Amniotic stem cell (primary cell): ENCODE measurements at regions not wholly inside any gene's neighbourhood (a gene's known extent, or its start where the extent isn't known, plus 50 kb on each side); places are given as distances from the start of the nearest gene placed in this dataset.
"Not testable (repeated sequence)": the region's sequence is repeated elsewhere in the genome, so short reads cannot be mapped to it uniquely, and the experiment has no call there.

Source experiments
- DNase-seq: peaks from one replicate; lab custom pipeline; 2025; lab: John Stamatoyannopoulos, UW

DNA sequence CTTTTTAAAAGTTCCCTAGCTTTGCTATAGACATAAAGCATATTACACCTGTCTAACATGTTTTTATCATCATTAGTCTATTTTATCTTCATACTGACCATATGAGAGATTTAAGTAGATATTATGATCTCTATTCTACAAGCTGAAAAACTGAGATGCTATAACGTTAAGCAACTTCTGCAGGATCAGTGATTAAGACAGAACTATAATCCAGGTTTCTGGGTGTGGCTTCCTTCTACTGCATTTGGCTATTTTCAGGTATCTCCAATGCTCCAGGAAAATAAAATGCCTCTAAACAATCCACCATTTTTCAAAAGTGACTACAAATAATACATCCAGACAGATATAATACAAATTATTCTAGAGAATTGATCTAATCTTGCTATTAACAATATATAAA, 53.4 kb downstream of the RGS2 start:
- no peak for DNase-seq

DNA sequence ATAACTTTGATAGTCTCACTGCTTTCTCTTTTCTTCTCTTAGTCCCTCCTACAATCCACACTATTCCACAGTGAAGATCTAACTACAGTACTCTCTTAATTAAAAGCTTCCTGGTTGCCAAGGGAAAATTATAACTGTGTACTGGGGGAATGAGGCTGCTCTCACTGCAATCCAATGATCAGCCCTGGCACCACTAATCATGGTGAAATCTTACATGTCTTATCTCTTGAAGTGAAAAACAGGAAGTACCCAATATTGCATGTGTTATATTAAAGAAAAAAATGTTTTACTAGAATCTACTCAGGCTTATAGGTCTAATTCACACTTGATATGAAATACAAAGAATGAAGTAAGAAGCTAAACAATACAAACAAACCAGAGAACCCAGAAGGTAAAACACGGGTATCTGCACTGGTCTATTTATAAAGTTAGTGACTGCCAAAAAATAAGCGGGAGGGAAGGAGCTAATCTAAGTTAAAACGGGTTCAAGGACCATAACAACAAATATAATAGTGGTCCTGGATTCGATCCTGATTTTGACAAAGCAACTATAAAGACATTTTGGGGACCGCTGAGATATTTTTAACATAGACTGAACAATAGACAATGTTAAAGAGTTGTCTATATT, 57.5 kb downstream of the RGS2 start:
- DNase-seq, result no peak

DNA sequence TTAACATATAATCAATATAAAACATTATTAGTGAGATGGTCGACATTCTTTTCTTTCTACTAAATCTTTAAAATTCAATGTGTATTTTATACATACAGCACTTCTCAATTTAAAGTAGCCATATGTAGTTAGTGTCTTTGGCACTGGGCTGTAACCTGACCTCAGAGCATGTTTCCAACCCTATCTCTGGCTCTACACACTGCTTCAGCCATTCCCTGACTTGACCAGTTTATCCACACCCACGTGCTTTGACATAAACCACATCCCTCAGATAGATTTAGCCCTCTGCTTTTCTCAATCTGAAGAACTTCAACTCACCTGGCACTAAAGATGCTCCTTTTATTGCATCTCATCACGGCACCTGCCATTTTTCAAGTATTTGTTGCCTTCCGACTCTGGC, 58.3 kb downstream of the RGS2 start:
- DNase-seq, result no peak

DNA sequence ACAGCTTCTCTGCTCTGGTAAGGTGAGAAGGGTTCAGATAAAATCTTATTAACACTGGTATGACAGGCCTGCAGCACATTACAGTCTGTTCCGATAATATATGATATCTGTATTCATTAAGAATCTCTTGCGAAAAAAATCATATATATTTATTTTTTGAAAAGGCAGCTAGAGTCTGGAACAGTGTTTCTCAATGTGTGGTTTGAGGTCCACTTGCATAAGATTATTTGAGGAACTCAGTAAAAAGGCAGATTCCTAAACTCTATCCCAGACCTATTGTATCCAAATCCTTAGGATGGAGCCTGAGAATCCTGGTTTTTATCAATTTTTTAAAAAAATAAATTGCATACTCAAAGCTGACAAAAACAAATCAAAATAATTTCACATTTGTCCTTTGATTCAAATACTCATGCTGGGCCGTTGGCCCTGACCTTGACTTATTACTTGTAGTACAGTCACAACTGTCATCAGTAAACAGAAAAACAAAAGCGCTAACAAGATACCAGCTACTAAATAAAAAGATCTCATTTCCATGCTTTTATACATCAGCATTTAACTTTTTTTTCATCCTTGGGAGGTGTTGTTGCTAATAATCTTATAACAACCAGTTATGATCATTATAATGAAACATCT, 60.6 kb downstream of the RGS2 start:
- DNase-seq, result no peak

- no peak for DNase-seq
Measured at GRCh38 chr1:192872010-192872409, 63.2 kb downstream of the RGS2 start.

- no peak for DNase-seq
Measured at GRCh38 chr1:192873836-192874235, 65.0 kb downstream of the RGS2 start.

DNA sequence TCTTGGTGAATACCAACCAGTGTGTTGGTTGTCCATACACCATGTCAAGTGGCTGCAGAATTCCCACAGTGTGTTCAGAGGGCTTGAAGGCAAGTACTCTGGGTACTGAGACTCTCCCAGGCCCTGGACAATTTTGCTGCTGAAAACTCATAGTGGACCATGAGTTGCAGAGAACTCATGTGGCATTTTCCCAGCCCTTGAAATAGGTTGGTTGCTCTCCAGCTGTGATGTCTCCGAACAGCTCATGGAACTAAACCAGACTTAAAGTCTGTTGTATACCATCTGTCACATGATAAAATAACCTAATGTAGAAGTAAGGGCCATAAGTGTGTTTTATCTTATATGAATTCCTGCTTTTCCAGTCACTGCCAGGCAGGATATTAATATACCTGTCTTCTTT, 67.8 kb downstream of the RGS2 start:
- DNase-seq, result no peak

DNA sequence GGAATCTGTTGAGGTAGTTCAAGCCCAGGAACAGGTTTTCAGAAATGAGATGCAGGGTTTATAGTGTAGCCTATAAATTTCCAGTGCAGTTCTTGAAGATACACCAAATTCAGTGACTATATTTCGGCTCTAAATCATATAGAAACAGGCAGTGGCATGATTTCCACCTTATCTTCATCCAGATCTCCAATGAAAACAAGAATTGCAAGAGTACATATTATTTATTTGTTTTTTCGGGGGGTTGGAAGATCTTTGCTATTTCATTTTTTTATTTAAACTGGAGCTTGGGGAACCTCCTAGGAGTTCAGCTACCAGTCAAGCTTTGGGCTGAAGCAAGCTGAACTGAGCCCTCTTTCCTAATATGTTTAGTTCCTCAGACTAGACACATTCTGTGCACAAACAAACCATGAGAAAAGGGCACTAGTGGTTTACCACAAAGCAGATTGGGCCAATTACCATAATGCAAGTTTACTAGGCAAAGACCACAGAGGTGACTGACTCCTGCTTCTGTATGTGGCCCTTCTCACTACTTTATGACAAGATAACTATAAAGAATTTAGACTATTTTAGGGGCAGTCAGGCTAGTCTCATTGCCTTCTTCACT, 68.5 kb downstream of the RGS2 start:
- DNase-seq, result no peak

DNA sequence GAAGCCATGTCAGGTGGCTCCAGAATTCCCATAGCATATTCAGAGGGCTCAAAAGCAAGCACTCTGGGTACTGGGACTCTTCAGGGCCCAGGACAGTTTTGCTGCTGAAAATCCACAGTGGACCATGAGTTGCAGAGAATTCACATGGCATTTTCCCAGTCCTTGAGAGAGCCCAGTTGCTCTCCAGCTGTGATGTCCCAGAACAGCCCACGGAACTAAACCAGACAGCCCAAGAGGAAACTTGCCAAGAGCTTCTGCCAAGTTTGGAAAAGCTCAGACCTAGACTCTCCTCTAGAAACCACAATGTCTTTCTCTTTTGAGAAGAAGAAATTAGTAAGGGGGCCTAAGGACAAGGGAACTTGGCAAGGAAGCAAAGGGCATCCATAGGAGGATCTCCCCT, 69.4 kb downstream of the RGS2 start:
- DNase-seq, result no peak

- no peak for DNase-seq
Measured at GRCh38 chr1:192879406-192879805, 70.6 kb downstream of the RGS2 start.

- no peak for DNase-seq
Measured at GRCh38 chr1:192880231-192880630, 71.4 kb downstream of the RGS2 start.

- DNase-seq, result no peak
Measured at GRCh38 chr1:192884241-192884640, 75.4 kb downstream of the RGS2 start.

- not testable (repeated sequence) for DNase-seq
Measured at GRCh38 chr1:192885387-192885786, 76.5 kb downstream of the RGS2 start.

GRCh38 chr1:192887426-192887825, 78.6 kb downstream of the RGS2 start:
- DNase-seq, result no peak

DNA sequence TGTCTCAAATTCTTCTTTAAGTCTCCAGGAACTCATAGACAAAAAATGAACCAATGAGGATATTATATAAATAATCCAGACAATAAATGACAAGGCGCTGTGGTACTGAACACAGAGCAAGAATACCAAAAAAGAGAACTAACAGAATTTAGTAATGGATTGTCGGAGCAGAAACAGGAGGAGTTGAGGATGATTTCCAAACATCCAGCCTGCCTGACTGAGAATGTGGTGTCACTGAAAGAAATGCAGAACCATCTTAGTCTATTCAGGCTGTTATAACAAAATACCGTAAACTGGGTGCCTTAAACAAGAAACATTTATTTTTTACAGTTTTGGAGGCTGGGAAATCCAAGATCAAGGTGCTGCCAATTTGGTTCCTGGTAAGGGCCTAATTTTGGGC, 79.7 kb downstream of the RGS2 start:
- no peak for DNase-seq

DNA sequence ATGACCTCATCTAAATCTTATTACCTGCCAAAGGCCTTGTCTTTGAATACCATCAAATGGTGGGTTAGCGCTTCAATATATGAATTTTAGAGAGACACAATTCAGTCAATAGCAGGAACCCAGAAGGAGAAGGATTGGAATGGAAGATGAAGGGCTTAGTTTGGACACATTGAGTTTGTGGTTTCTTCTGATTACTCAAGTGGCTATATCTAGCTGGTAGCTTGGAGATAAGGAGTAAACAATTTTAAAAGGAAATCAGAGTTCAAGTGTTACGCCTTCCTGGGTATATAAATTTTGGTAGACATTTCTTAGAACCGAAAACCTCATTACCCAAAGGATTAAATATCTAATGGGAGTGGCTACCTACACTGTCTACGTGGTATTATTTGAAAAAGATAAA, 80.2 kb downstream of the RGS2 start:
- DNase-seq, result no peak

- no peak for DNase-seq
Measured at GRCh38 chr1:192890134-192890533, 81.3 kb downstream of the RGS2 start.

DNA sequence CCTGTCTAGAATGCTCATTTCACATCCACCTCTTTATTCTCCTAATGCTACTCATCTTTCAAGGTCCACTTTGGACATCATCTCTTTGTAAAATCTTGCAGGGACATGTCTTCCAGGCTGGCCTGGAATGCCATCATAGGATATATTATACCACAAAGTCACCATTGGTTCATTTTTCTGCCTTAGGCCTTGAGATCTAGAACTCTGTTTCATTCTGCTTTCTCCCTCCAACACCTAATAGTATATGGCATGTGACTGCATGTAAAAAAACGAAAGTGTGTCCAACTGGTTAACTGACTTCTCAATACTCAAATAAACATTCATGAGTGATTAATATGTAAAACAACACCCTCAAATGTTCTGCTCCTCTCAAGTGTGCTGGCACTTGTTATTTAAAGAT, 84.1 kb downstream of the RGS2 start:
- no peak for DNase-seq

GRCh38 chr1:192895487-192895886, 86.6 kb downstream of the RGS2 start:
- DNase-seq, result not testable (repeated sequence)

- no peak for DNase-seq
Measured at GRCh38 chr1:192896376-192896775, 87.5 kb downstream of the RGS2 start.

GRCh38 chr1:192901500-192901899, 92.7 kb downstream of the RGS2 start:
- DNase-seq, result no peak

DNA sequence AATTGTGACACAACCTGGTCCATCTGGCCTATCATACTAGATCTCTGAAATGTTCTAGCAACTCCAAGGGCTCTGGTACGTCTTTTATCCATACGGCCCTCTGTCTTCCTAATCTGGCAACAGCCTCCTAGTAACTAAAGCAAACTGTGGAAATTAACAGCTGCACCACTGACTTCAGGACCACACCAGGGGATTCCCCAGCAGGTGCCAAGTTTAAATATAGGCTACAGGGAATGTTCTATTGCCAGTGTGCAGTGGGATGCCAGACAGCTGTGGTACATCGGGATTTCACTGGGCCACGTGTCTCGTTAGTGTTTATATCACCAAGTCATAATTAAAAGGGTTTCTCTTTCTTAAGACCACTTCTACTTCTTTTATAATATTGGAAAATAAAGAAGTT, 94.3 kb downstream of the RGS2 start:
- no peak for DNase-seq

DNA sequence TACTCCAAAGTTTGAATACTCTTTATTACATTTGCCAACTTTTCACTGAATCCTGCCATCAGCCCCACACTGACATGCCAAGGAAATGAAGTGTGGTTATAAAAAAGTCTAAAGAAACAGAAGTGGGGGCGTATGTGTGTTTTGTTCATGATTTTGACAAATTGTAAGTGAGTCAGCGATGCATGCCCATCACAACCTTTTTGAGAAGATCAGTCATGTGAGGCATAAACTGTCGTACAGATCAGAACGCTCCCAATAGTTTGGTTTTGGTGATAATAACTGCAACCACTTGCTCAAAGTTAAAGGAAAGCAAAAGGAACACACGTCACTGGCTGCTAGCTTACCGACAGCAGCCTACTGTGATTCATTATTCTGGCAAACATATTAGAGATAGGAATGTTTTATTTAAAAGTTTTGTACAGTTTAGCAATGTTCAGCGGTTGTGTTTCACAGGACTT, 95.6 kb downstream of the RGS2 start:
- DNase-seq, result peak; percentile 16

DNA sequence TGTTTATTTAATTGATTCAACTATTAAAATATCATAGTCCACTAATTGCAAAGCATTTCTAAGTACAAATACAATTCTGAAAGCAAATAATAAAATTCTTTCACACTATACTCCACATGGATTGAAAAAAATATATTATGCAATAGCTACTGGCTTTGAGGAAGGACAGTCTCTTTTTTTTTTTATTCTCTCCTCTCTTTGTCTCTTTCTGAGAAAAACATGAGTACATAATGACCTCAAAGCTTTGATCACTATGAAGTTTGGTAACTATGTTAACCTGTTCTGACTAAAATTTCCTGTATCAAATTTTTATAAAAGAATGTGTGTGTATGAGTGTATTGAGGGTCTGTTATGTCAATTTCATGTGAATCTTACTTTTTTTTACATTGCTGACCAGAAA, 96.2 kb downstream of the RGS2 start:
- DNase-seq, result no peak
